Transverse colon (tissue), 3 donors: ENCODE measurements at regions not wholly inside any gene's neighbourhood (a gene's known extent, or its start where the extent isn't known, plus 50 kb on each side); places are given as distances from the start of the nearest gene placed in this dataset.

Experiments used
- POLR2A ChIP-seq: fragments of 450-650 bp; IDR thresholded peaks from one replicate; pipeline ENCODE4 v1.6.1; 2016; ENCODE audit warnings: antibody characterized with exemption, mild to moderate bottlenecking, moderate library complexity
- POLR2AphosphoS5 ChIP-seq, 3 donors: sonication (generic); formaldehyde crosslinking; IDR thresholded peaks; one replicate each; pipeline ENCODE4 v1.6.1; 2016; ENCODE audit warnings: antibody characterized with exemption in 3 of 3

- no peak for TF ChIP-seq POLR2A
- TF ChIP-seq POLR2AphosphoS5 (IDR thresholded peaks at IDR 0.05): no peak
These were observed 72.9 kb upstream of the DTNBP1 start for GRCh38 chr6:15735567-15736265.
